ENCODE measurements at regions not wholly inside any gene's neighbourhood (a gene's known extent, or its start where the extent isn't known, plus 50 kb on each side); places are given as distances from the start of the nearest gene placed in this dataset.

DNA sequence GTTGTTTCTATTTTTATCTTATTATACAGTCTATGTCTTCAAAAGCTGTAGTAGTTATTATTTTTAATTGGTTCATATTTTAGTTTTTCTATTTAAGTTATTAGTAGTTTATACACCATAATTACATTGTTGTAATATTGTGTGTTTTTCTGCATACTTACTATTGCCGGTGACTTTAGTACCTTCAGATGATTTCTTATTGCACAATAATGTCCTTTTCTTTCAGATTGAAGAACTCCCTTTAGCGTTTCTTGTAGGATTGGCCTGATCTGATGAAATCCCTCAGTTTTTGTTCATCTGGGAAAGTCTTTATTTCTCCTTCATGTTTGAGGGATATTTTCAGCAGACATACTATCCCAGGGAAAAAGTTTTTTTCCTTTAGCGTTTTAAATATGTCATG lies 74.3 kb upstream of the CREB5 start:
- Histone ChIP-seq H3K79me2 (ENCODE audit: insufficient read depth, low read length) (no peaks in the 10 kb centered on the region), H3K36me3 (ENCODE audit: insufficient read depth, low read length) (no peaks in the 10 kb centered on the region), H3K4me1 (ENCODE audit: insufficient read depth, low read length) (no peaks in the 10 kb centered on the region), H4K20me1 (ENCODE audit: insufficient read depth, low read length) (no peaks in the 10 kb centered on the region), H2AFZ (ENCODE audit: low read length) (no peak overlapping the region), H3K27me3 (ENCODE audit: insufficient read depth, low read length) (no peaks in the 10 kb centered on the region), H3K9me3 (ENCODE audit: low read depth, low read length) (no peaks in the 10 kb centered on the region), H3K4me2 (ENCODE audit: insufficient read depth, low read length) (no peak overlapping the region), H3K27ac (ENCODE audit: low read depth, low read length) (no peak overlapping the region), H3K4me3 (ENCODE audit: insufficient read depth, low read length) (no peak overlapping the region)
- DNase-seq (ENCODE audit: insufficient read length, low spot score, missing footprints): no peak
- TF ChIP-seq, protein P1, sequence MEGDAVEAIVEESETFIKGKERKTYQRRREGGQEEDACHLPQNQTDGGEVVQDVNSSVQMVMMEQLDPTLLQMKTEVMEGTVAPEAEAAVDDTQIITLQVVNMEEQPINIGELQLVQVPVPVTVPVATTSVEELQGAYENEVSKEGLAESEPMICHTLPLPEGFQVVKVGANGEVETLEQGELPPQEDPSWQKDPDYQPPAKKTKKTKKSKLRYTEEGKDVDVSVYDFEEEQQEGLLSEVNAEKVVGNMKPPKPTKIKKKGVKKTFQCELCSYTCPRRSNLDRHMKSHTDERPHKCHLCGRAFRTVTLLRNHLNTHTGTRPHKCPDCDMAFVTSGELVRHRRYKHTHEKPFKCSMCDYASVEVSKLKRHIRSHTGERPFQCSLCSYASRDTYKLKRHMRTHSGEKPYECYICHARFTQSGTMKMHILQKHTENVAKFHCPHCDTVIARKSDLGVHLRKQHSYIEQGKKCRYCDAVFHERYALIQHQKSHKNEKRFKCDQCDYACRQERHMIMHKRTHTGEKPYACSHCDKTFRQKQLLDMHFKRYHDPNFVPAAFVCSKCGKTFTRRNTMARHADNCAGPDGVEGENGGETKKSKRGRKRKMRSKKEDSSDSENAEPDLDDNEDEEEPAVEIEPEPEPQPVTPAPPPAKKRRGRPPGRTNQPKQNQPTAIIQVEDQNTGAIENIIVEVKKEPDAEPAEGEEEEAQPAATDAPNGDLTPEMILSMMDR (IDR thresholded peaks at IDR 0.05; ENCODE audit: extremely low read depth, low read depth, low read length): no peak

DNA sequence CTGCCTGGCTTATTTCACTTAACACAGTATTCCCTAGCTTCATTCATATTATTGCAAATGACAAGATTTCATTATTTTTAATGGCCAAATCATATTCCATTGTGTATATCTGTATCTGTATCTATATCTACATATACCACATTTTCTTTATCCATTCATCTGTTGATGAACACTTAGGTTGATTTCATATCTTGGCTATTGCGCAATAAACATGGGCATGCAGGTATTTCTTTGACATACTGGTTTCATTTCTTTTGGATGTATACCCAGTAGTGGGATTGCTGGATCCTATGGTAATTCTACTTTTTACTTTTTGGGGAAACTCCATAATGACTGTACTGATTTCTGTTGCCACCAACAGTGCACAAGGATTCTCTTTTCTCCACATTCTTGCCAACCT lies 68.9 kb upstream of the CREB5 start:
- H3K79me2 ChIP-seq (ENCODE audit: insufficient read depth, low read length): no peaks in the 10 kb centered on the region
- H3K9me3 ChIP-seq (ENCODE audit: low read depth, low read length): no peaks in the 10 kb centered on the region
- DNase-seq (ENCODE audit: insufficient read length, low spot score, missing footprints): no peak
- no peak overlapping the region for H2AFZ ChIP-seq (ENCODE audit: low read length)
- H4K20me1 ChIP-seq (ENCODE audit: insufficient read depth, low read length): no peaks in the 10 kb centered on the region
- no peaks in the 10 kb centered on the region for H3K36me3 ChIP-seq (ENCODE audit: insufficient read depth, low read length)
- H3K4me2 ChIP-seq (ENCODE audit: insufficient read depth, low read length): no peak overlapping the region
- no peak overlapping the region for H3K27ac ChIP-seq (ENCODE audit: low read depth, low read length)
- TF ChIP-seq, protein P1 (IDR thresholded peaks at IDR 0.05; ENCODE audit: extremely low read depth, low read depth, low read length): no peak
- H3K4me1 ChIP-seq (ENCODE audit: insufficient read depth, low read length): peaks cover 23% of the 10 kb centered on the region
- no peak overlapping the region for H3K4me3 ChIP-seq (ENCODE audit: insufficient read depth, low read length)
- no peaks in the 10 kb centered on the region for H3K27me3 ChIP-seq (ENCODE audit: insufficient read depth, low read length)

- no peaks in the 10 kb centered on the region for H3K27me3 ChIP-seq (ENCODE audit: insufficient read depth, low read length)
- no peaks in the 10 kb centered on the region for H3K9me3 ChIP-seq (ENCODE audit: low read depth, low read length)
- TF ChIP-seq, protein P1 (IDR thresholded peaks at IDR 0.05; ENCODE audit: extremely low read depth, low read depth, low read length): no peak
- no peaks in the 10 kb centered on the region for H3K36me3 ChIP-seq (ENCODE audit: insufficient read depth, low read length)
- H3K4me3 ChIP-seq (ENCODE audit: insufficient read depth, low read length): no peak overlapping the region
- H3K79me2 ChIP-seq (ENCODE audit: insufficient read depth, low read length): no peaks in the 10 kb centered on the region
- H4K20me1 ChIP-seq (ENCODE audit: insufficient read depth, low read length): no peaks in the 10 kb centered on the region
- DNase-seq (ENCODE audit: insufficient read length, low spot score, missing footprints): no peak
- H3K4me2 ChIP-seq (ENCODE audit: insufficient read depth, low read length): peak overlapping the region; percentile 71
- H3K4me1 ChIP-seq (ENCODE audit: insufficient read depth, low read length): peaks cover 32% of the 10 kb centered on the region
- no peak overlapping the region for H2AFZ ChIP-seq (ENCODE audit: low read length)
- peak overlapping the region; percentile 76 for H3K27ac ChIP-seq (ENCODE audit: low read depth, low read length)
Measured at GRCh38 chr7:28346256-28346655, 66.1 kb upstream of the CREB5 start.

GRCh38 chr7:28346676-28347363 lies 65.5 kb upstream of the CREB5 start:
- Histone ChIP-seq H3K36me3 (ENCODE audit: insufficient read depth, low read length) (no peaks in the 10 kb centered on the region), H3K4me3 (ENCODE audit: insufficient read depth, low read length) (no peak overlapping the region), H3K27ac (ENCODE audit: low read depth, low read length) (peak overlapping the region; percentile 76), H2AFZ (ENCODE audit: low read length) (peak overlapping the region; percentile 3), H3K4me1 (ENCODE audit: insufficient read depth, low read length) (peaks cover 32% of the 10 kb centered on the region), H4K20me1 (ENCODE audit: insufficient read depth, low read length) (no peaks in the 10 kb centered on the region), H3K4me2 (ENCODE audit: insufficient read depth, low read length) (peak overlapping the region; percentile 71), H3K27me3 (ENCODE audit: insufficient read depth, low read length) (no peaks in the 10 kb centered on the region), H3K79me2 (ENCODE audit: insufficient read depth, low read length) (no peaks in the 10 kb centered on the region), H3K9me3 (ENCODE audit: low read depth, low read length) (no peaks in the 10 kb centered on the region)
- TF ChIP-seq, protein P1 (IDR thresholded peaks at IDR 0.05; ENCODE audit: extremely low read depth, low read depth, low read length): no peak
- peak; percentile 58 for DNase-seq (ENCODE audit: insufficient read length, low spot score, missing footprints)
